ENCODE measurements at regions not wholly inside any gene's neighbourhood (a gene's known extent, or its start where the extent isn't known, plus 50 kb on each side); places are given as distances from the start of the nearest gene placed in this dataset.

DNA sequence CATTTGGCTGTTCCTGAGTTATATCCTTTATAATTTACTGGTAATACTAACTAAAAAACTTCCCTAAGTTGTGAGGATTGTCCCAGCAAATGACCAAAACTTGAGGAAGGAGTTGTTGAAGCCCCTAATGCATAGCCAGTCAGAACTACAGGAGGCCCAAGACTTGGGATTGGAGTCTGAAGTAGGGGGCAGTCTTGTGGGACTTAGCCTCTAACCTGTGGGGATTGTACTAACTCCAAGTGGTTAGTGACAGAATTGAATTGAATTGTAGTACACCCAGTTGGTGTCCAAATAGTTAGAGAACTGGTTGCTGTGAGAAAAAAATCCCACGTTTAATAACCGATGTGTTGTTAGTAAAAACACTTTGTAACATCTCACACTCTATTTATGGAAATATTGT, 1506.3 kb downstream of the ADGRL3 start:
- Histone ChIP-seq H3K4me1 (ENCODE audit: low read length) (no peaks in the 10 kb centered on the region), H3F3A (ENCODE audit: insufficient read depth, low read length) (no peaks in the 10 kb centered on the region)

DNA sequence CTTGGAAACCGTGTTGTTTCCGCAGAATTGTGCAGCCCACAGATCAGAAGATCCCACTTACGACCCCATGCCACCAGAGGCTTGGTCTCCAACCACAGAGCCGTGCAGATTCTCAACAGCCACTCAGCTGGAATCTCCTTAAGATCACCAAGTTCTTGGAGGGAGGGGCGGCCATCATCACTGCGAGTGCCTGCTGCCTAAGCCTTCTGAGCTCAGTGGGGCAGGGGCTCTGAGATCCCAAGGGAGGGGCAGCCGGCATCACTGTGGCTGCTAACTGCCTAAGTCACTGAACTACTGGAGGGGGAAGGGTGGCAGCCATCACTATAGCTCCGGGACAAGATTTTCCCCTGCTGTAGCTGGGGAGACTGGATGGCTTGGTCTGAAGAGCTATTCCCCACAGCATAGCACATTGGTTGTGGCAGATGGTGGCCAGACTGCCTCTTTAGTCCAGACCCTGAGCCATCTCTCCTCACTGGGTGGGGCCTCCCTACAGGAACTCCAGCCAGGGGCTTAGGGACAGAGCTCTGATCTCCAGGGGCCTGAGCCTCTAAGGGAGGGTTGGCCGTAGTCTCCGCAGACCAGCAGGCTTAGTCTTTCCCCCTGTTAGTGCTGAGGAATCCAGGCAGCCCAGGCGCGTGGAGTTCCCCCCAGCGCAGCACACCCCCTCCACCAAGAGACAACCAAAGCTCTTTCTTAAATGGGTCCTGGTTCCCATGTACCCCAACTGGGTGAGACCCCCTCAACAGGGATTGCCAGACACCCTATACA, 1483.9 kb downstream of the ADGRL3 start:
- Histone ChIP-seq H3K9ac (ENCODE audit: low read length) (no peak overlapping the region), H3F3A (ENCODE audit: insufficient read depth, low read length) (no peaks in the 10 kb centered on the region), H3K9me3 (replicated peaks; ENCODE audit: insufficient read depth, low read length) (no peaks in the 10 kb centered on the region), H3K9me2 (replicated peaks; ENCODE audit: insufficient read depth, low read length) (no peaks in the 10 kb centered on the region), H3K36me3 (replicated peaks; ENCODE audit: insufficient read depth, low read length) (no peaks in the 10 kb centered on the region), H3K4me1 (ENCODE audit: low read length) (no peaks in the 10 kb centered on the region), H2AFZ (ENCODE audit: low read length) (no peak overlapping the region), H3K27ac (ENCODE audit: low read length) (no peak overlapping the region), H3K27me3 (replicated peaks; ENCODE audit: insufficient read depth, low read length) (no peaks in the 10 kb centered on the region), H3K4me3 (ENCODE audit: low read length) (no peak overlapping the region), H3K4me2 (ENCODE audit: low read depth, low read length) (no peak overlapping the region), H4K20me1 (ENCODE audit: insufficient read depth, low read length) (no peaks in the 10 kb centered on the region), H3K79me2 (ENCODE audit: low read length) (no peaks in the 10 kb centered on the region)
- no peak for TF ChIP-seq EZH2 (optimal IDR thresholded peaks at IDR 0.05; ENCODE audit: low read depth, low read length)
- TF ChIP-seq, protein P1, sequence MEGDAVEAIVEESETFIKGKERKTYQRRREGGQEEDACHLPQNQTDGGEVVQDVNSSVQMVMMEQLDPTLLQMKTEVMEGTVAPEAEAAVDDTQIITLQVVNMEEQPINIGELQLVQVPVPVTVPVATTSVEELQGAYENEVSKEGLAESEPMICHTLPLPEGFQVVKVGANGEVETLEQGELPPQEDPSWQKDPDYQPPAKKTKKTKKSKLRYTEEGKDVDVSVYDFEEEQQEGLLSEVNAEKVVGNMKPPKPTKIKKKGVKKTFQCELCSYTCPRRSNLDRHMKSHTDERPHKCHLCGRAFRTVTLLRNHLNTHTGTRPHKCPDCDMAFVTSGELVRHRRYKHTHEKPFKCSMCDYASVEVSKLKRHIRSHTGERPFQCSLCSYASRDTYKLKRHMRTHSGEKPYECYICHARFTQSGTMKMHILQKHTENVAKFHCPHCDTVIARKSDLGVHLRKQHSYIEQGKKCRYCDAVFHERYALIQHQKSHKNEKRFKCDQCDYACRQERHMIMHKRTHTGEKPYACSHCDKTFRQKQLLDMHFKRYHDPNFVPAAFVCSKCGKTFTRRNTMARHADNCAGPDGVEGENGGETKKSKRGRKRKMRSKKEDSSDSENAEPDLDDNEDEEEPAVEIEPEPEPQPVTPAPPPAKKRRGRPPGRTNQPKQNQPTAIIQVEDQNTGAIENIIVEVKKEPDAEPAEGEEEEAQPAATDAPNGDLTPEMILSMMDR (IDR thresholded peaks at IDR 0.05; ENCODE audit: low read length) = no peak
- TF ChIP-seq EZH2phosphoT487 (IDR thresholded peaks at IDR 0.05; ENCODE audit: low read length) = no peak
- DNase-seq = no peak

More for the DNA sequence above, 1506.3 kb downstream of the ADGRL3 start:
- Histone ChIP-seq H2AFZ (ENCODE audit: low read length) (no peak overlapping the region), H3K4me2 (ENCODE audit: low read depth, low read length) (no peak overlapping the region), H3K36me3 (replicated peaks; ENCODE audit: insufficient read depth, low read length) (no peaks in the 10 kb centered on the region), H3K9ac (ENCODE audit: low read length) (no peak overlapping the region), H3K27me3 (replicated peaks; ENCODE audit: insufficient read depth, low read length) (no peaks in the 10 kb centered on the region), H3K27ac (ENCODE audit: low read length) (no peak overlapping the region), H3K79me2 (ENCODE audit: low read length) (no peaks in the 10 kb centered on the region), H3K4me3 (ENCODE audit: low read length) (no peak overlapping the region), H4K20me1 (ENCODE audit: insufficient read depth, low read length) (no peaks in the 10 kb centered on the region), H3K9me3 (replicated peaks; ENCODE audit: insufficient read depth, low read length) (no peaks in the 10 kb centered on the region), H3K9me2 (replicated peaks; ENCODE audit: insufficient read depth, low read length) (no peaks in the 10 kb centered on the region)
- TF ChIP-seq, protein P1 (IDR thresholded peaks at IDR 0.05; ENCODE audit: low read length) = no peak
- TF ChIP-seq EZH2 (optimal IDR thresholded peaks at IDR 0.05; ENCODE audit: low read depth, low read length) (no peak), EZH2phosphoT487 (IDR thresholded peaks at IDR 0.05; ENCODE audit: low read length) (no peak)
- DNase-seq = no peak

DNA sequence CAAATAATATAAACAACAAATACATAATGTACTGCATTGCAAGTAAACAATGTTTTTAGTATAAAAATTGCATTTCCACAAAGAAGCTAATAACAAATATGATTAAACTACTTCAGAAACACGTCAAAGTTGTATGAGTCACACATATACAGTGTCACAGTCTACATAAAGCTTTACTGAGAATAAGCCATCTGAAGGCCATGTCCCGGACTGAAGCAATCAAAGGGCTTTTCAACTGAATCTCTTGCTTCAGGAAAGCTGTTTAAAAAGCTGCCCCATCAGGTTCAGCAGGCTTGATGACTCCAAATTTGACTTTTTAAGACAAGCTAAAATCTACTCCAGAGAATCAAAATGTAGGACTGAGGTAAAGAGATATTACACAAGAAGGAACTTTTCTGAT, 1476.8 kb downstream of the ADGRL3 start:
- Histone ChIP-seq H2AFZ (ENCODE audit: low read length) (no peak overlapping the region), H3K27ac (ENCODE audit: low read length) (no peak overlapping the region), H3K79me2 (ENCODE audit: low read length) (no peaks in the 10 kb centered on the region), H3K4me1 (ENCODE audit: low read length) (no peaks in the 10 kb centered on the region), H3K9me3 (replicated peaks; ENCODE audit: insufficient read depth, low read length) (no peaks in the 10 kb centered on the region), H4K20me1 (ENCODE audit: insufficient read depth, low read length) (no peaks in the 10 kb centered on the region), H3K27me3 (replicated peaks; ENCODE audit: insufficient read depth, low read length) (no peaks in the 10 kb centered on the region), H3K9me2 (replicated peaks; ENCODE audit: insufficient read depth, low read length) (no peaks in the 10 kb centered on the region), H3F3A (ENCODE audit: insufficient read depth, low read length) (no peaks in the 10 kb centered on the region), H3K9ac (ENCODE audit: low read length) (no peak overlapping the region), H3K36me3 (replicated peaks; ENCODE audit: insufficient read depth, low read length) (no peaks in the 10 kb centered on the region), H3K4me3 (ENCODE audit: low read length) (no peak overlapping the region), H3K4me2 (ENCODE audit: low read depth, low read length) (no peak overlapping the region)
- DNase-seq = no peak
- TF ChIP-seq, protein P1 (IDR thresholded peaks at IDR 0.05; ENCODE audit: low read length) = no peak
- no peak for TF ChIP-seq EZH2 (optimal IDR thresholded peaks at IDR 0.05; ENCODE audit: low read depth, low read length)
- no peak for TF ChIP-seq EZH2phosphoT487 (IDR thresholded peaks at IDR 0.05; ENCODE audit: low read length)
